ENCODE measurements at regions not wholly inside any gene's neighbourhood (a gene's known extent, or its start where the extent isn't known, plus 50 kb on each side); places are given as distances from the start of the nearest gene placed in this dataset.

DNA sequence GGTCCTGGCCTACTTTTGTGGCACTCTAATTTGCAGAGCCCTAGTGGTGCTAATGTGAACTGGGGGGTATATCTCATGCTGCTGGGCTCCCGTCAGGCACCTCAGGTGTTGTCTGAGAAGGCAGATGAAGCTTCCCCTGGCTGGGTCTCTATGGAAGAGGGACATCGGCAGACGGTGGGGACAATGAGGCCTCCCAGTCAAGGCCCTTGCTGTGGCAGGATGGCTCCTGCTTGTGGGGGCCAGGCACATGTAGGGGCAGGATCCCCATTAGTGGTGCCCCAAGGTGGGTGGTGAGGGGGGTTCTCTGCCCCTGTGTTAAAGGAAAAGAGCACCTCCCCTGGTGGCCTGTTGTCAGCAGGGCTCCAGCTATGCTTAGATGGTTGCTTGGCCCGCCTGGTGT is 192.8 kb upstream of the S1PR3 start:
- intact Hi-C loops (cut with micrococcal nuclease) = no loop called here
- no peak for TF ChIP-seq CTCF (IDR thresholded peaks at IDR 0.05)
- no peak overlapping the region for H3K27ac Mint-ChIP-seq
- no peak for DNase-seq
- ChIA-PET POLR2A (no interaction called here), CTCF (no interaction called here)
- H3K36me3 Mint-ChIP-seq (ENCODE audit: low read depth) = no peaks in the 10 kb centered on the region
- H3K4me3 Mint-ChIP-seq = no peak overlapping the region
- peaks cover 15% of the 10 kb centered on the region for H3K9me3 Mint-ChIP-seq
- ATAC-seq (ENCODE audit: low read depth) = no peak
- peaks cover 12% of the 10 kb centered on the region for H3K27me3 Mint-ChIP-seq
- H3K4me1 Mint-ChIP-seq = peaks cover 5% of the 10 kb centered on the region

DNA sequence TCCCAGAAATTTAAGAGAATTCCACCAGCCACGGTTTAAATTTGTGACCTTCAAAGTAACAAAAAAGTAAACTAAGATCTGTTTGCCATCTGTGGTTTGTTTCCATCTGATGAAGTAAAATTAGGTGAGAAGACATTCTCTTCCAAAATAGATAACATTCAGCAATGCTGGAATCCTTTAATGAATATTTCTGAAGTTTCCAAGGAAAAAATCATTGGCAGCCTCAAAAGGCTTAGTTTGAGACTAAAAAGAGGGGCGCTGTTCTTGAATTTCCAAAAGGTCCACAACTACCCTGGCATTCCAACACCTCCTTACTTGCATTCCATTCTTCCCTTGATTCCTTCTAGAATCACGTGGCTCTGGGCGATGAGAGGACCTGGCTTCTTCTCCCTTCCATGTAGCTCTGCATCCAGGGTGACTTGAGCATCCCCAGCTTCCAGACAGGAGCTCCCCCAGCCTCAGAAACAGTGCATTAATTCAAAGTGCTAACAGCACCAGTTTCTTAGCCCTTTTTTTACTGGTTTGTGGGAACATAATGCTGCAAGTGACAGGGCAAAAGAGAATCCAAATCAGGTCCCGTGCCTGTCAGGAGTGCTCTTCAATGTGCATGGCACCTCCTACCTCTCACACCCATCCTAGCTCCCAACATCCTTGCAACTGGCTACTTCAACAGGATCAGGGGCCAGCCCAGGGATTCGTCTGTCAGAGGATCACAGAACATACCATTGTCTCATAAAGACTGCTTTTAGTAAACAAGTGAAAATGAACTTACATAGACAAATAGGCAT is 191.5 kb upstream of the S1PR3 start:
- DNase-seq (no peak), ATAC-seq (ENCODE audit: low read depth) (no peak)
- no peak overlapping the region for H3K4me3 Mint-ChIP-seq
- ChIA-PET POLR2A (no interaction called here), CTCF (no interaction called here)
- peaks cover 10% of the 10 kb centered on the region for H3K4me1 Mint-ChIP-seq
- H3K36me3 Mint-ChIP-seq (ENCODE audit: low read depth) = no peaks in the 10 kb centered on the region
- no peak overlapping the region for H3K27ac Mint-ChIP-seq
- H3K27me3 Mint-ChIP-seq = peaks cover 13% of the 10 kb centered on the region
- intact Hi-C loops (cut with micrococcal nuclease) = no loop called here
- H3K9me3 Mint-ChIP-seq = peaks cover 15% of the 10 kb centered on the region
- TF ChIP-seq CTCF (IDR thresholded peaks at IDR 0.05) = no peak

- peaks cover 14% of the 10 kb centered on the region for H3K9me3 Mint-ChIP-seq
- peaks cover 10% of the 10 kb centered on the region for H3K4me1 Mint-ChIP-seq
- no peak overlapping the region for H3K27ac Mint-ChIP-seq
- intact Hi-C loops (cut with micrococcal nuclease) = no loop called here
- H3K27me3 Mint-ChIP-seq = peaks cover 13% of the 10 kb centered on the region
- no peaks in the 10 kb centered on the region for H3K36me3 Mint-ChIP-seq (ENCODE audit: low read depth)
- CTCF ChIA-PET = no interaction called here
- DNase-seq (no peak), ATAC-seq (ENCODE audit: low read depth) (no peak)
- POLR2A ChIA-PET = no interaction called here
- H3K4me3 Mint-ChIP-seq = no peak overlapping the region
- no peak for TF ChIP-seq CTCF (IDR thresholded peaks at IDR 0.05)
Observed at GRCh38 chr9:88800329-88800682, 191.0 kb upstream of the S1PR3 start.

DNA sequence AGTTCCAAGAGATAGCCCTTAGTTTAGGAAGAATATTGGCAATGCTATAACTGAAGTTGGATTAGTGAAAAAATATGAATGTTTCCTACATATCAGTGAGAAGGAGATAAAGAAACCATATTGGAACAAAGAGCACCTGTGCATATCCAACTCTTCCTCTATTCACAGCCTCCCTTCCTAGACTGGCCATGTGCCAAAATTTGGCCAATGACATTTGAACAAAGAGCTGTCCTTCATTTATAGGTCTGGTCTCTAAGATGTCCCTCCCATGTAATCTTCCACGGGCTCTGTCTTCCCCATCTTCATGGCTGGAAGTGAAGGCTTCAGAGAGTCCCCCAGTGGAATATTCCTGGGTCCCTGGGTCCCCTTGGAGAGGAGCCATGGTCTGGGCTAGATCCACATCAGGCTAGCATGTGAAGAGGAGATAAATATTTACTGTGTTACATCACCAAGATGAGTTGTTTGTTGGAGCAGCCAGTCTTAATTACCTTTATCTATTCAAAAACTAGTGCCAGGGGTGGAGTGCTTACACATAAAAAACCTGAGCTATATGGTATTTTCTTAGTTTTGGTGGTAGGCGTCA is 190.0 kb upstream of the S1PR3 start:
- ChIA-PET CTCF (no interaction called here), POLR2A (no interaction called here)
- no peak for TF ChIP-seq CTCF (IDR thresholded peaks at IDR 0.05)
- Mint-ChIP-seq H3K36me3 (ENCODE audit: low read depth) (no peaks in the 10 kb centered on the region), H3K4me1 (peaks cover 10% of the 10 kb centered on the region), H3K9me3 (peaks cover 9% of the 10 kb centered on the region), H3K27me3 (peaks cover 13% of the 10 kb centered on the region), H3K4me3 (no peak overlapping the region), H3K27ac (no peak overlapping the region)
- intact Hi-C loops (cut with micrococcal nuclease) = no loop called here
- no peak for DNase-seq
- no peak for ATAC-seq (ENCODE audit: low read depth)

DNA sequence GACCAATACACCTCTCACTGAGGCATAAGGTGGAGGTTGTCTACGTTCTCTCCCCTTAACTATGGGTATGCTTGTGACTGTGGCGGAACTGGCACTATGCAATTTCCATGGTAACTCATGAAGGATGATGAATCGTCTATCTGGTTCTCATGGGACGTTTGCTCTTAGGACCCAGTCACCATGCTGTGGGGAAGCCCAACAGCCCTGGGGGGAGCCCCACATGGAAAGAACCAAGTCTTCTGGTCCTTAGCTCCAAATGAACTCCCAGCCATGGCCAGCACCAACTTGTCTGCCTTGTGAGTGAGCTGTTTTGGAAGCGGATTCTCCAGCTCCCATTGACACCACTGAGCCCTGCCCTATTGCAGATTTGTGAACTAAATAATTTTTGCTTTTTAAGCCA is 188.7 kb upstream of the S1PR3 start:
- H3K27ac Mint-ChIP-seq = no peak overlapping the region
- DNase-seq = no peak
- CTCF ChIA-PET = no interaction called here
- H3K27me3 Mint-ChIP-seq = peaks cover 14% of the 10 kb centered on the region
- no peaks in the 10 kb centered on the region for H3K36me3 Mint-ChIP-seq (ENCODE audit: low read depth)
- H3K4me1 Mint-ChIP-seq = peaks cover 10% of the 10 kb centered on the region
- H3K4me3 Mint-ChIP-seq = no peak overlapping the region
- H3K9me3 Mint-ChIP-seq = peaks cover 3% of the 10 kb centered on the region
- ATAC-seq (ENCODE audit: low read depth) = no peak
- no peak for TF ChIP-seq CTCF (IDR thresholded peaks at IDR 0.05)
- intact Hi-C loops (cut with micrococcal nuclease) = no loop called here
- POLR2A ChIA-PET = no interaction called here
